ENCODE measurements at regions not wholly inside any gene's neighbourhood (a gene's known extent, or its start where the extent isn't known, plus 50 kb on each side); places are given as distances from the start of the nearest gene placed in this dataset.

GRCh38 chr6:29884261-29884660 is 56.6 kb downstream of the HLA-G start:
- DNase-seq (ENCODE audit: low read depth in 2 of 2): no peak

DNA sequence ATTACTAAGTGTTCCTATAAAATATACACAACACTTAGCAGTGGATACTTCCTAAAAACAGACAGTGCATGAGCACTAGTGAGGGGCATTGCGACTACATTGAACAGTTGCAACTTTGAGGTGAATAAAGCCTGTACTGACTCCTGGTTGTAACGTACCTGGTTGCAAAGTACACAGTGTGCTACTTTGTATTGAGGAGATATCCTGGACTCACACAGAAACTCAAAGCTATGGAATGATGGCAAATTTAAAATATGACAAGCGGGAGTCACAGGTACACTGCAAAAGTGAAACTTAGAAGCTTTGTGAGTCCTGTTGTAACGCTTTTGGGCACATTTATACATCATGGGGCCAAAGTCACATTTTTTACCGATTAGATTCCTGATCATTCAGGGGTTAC is 55.6 kb upstream of the HLA-A start:
- DNase-seq (ENCODE audit: low read depth in 2 of 2): no peak

GRCh38 chr6:29887330-29887818 is 55.0 kb upstream of the HLA-A start:
- peak in 1 of 2 donors; percentile 20 for DNase-seq (ENCODE audit: low read depth in 2 of 2)

DNA sequence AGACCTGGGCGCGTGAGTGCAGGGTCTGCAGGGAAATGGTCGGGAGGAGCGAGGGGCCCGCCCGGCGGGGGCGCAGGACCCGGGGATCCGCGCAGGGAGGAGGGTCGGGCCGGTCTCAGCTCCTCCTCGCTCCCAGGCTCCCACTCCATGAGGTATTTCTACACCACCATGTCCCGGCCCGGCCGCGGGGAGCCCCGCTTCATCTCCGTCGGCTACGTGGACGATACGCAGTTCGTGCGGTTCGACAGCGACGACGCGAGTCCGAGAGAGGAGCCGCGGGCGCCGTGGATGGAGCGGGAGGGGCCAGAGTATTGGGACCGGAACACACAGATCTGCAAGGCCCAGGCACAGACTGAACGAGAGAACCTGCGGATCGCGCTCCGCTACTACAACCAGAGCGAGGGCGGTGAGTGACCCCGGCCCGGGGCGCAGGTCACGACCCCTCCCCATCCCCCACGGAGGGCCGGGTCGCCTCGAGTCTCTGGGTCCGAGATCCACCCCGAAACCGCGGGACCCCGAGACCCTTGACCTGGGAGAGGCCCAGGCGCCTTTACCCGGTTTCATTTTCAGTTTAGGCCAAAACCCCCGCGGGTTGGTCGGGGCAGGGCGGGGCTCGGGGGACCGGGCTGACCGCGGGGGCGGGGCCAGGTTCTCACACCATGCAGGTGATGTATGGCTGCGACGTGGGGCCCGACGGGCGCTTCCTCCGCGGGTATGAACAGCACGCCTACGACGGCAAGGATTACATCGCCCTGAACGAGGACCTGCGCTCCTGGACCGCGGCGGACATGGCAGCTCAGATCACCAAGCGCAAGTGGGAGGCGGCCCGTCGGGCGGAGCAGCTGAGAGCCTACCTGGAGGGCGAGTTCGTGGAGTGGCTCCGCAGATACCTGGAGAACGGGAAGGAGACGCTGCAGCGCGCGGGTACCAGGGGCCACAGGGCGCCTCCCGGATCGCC is 54.2 kb upstream of the HLA-A start:
- peak; percentile 74 to 75 for DNase-seq (ENCODE audit: low read depth in 2 of 2)
